GM18505 (cell line): ENCODE measurements at regions not wholly inside any gene's neighbourhood (a gene's known extent, or its start where the extent isn't known, plus 50 kb on each side); places are given as distances from the start of the nearest gene placed in this dataset.

Experiments
- ATAC-seq: cut with Tn5 transposase; IDR thresholded peaks from one replicate; pipeline ENCODE4 v1.9.1; 2021; ENCODE audit not compliant: unreplicated experiment
- POLR2A ChIP-seq: IDR thresholded peaks from 4 replicates; pipeline ENCODE4 v1.6.1; 2011; ENCODE audit warnings: borderline replicate concordance; ENCODE audit not compliant: insufficient read depth, insufficient read length; ENCODE audit errors: extremely low read depth

- no peak for ATAC-seq
- no peak for TF ChIP-seq POLR2A
Measured at GRCh38 chr4:132839070-132839469, 310.0 kb upstream of the PCDH10 start.

DNA sequence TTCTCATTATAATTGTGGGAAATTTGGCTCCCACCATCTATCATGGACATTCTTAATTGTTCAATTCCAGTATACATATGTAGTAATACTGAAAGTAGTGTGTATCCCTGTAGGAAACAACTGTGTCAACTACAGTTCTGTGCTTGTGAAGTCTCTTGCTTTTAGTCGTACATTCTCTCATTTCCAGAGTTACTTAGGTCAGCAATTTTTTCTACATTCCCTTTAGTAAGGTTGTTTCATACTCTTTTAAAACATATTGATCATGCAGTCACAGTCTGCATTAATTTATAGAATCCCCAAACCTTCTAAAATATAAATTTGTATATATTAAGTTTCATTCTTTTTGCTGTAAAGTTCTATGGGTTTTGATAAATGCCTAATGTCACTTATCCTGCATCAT, 289.2 kb upstream of the PCDH10 start:
- TF ChIP-seq POLR2A = no peak

GRCh38 chr4:132860976-132861375, 288.1 kb upstream of the PCDH10 start:
- TF ChIP-seq POLR2A = no peak
- ATAC-seq = no peak

More for the DNA sequence above, 289.2 kb upstream of the PCDH10 start:
- ATAC-seq = no peak

GRCh38 chr4:132863619-132864018, 285.5 kb upstream of the PCDH10 start:
- no peak for ATAC-seq
- no peak for TF ChIP-seq POLR2A

GRCh38 chr4:132865458-132865857, 283.6 kb upstream of the PCDH10 start:
- no peak for TF ChIP-seq POLR2A
- ATAC-seq = no peak

DNA sequence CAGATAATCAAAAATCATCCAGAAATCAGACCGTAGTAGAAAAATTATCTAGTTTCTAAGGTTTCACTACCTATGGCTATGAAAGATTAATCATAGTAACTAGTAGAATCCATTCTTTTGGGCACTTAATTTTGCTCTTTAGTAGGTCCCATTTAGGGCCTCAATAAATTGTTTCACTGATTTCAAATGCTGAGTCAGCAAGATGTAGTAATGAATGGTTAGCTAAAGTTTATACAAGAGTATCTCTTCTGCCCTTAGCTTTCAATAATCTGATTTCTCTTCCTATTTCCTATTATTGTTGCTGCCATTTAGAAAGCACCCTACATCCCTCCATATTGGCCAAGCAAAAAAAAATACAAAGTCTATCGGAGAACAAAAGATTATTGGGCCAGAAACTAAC, 283.2 kb upstream of the PCDH10 start:
- no peak for ATAC-seq
- no peak for TF ChIP-seq POLR2A

DNA sequence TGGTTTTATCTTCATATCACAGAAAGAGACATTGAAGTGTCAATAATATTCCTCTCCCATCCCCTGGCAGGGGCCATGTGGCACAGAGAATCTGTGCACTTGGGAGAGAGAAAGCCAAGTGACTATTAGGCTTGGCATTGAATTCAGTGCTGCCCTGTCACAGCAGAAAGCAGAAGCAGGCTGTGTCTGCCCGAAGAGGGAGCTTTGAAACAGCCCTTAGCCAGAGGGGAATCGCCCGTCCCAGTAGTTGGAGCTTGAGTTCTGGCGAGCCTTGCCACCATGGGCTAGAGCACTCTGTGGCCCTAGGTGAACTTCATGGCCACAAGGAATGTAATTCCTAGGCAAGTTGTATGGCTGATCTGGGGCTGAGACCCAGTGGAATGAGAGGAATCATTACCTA, 282.5 kb upstream of the PCDH10 start:
- ATAC-seq = no peak
- no peak for TF ChIP-seq POLR2A

DNA sequence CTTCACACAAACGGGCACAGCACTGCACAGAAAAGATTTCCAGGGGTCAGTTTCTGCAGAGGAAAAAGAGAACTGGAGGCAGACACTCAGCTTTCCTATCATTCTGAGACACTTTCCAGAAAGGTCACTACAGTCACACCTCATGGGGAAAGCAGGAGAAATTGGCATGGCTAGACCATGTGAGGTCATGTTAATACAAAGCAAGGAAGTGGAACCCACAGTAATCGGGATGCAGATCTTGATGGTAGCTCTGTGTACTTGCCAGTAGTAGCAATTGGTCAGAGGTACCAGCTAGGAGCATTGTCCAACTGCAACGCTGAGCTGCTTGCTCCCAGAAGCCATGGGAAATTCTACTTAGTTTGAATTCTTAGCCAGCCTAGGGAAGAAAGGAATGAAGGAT, 255.3 kb upstream of the PCDH10 start:
- ATAC-seq = no peak
- no peak for TF ChIP-seq POLR2A

DNA sequence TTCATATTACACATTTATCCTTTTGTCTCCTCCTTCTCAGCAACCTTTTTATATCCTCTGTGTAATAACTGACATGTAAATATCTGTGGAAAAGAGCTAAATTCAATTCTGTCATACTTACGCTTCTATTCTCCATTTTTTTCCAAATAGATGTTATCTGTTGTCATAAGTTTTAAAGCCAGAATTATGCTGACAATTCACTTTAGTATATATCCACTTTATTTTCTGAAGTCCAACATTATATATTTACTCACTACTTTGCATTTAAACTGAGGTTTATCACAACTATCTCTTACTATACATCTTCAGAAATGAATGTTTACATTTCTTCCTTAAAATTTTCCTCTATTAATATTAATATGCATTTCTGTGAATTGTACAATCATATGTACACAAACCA, 247.9 kb upstream of the PCDH10 start:
- no peak for ATAC-seq

DNA sequence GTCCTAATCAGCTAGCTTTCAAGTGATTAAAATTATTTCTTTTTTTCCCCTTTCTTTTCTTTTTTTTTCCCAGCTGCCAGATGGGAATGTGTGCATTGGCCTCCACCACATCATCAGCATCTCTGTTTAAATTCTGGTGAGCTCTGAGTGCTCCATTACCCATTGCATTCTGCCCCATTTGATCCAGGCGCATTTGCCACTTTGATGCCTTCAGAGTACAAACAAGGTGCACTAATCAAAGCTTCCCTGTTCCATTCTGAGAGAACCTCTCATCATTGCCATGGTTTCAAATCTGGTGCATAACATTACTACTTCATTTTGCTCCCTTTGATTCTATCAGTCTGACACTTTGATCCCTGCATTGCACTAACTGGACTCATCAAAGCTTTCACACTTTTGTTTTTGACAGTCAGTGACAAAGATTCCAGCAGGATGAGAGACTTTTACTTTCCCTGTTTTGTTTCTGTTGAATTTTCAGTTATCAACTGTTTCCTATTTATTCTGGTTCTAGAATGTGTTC, 238.8 kb upstream of the PCDH10 start:
- no peak for ATAC-seq
- TF ChIP-seq POLR2A = no peak

More for the DNA sequence above, 247.9 kb upstream of the PCDH10 start:
- no peak for TF ChIP-seq POLR2A

- TF ChIP-seq POLR2A = no peak
- ATAC-seq = no peak
Measured at GRCh38 chr4:132918096-132918495, 231.0 kb upstream of the PCDH10 start.

DNA sequence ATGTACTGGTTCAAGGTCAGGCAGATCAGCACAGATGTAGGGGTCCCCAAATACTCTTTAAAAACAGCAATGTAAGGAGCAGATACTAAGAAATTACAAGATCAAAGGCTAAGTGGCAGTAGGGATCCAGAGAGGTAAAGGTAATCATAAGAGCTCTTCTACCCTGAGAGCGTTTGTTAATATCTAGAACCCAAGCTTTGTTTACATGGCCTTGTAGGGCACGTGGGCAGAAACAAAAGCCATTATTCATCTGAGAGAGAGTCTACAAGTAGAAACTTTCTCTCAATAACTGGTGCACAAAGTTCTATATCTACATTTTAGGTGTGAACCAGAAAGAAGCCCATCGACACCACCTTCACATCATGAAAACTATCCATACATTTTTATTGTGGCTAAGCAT, 225.6 kb upstream of the PCDH10 start:
- TF ChIP-seq POLR2A = no peak
- ATAC-seq = no peak

DNA sequence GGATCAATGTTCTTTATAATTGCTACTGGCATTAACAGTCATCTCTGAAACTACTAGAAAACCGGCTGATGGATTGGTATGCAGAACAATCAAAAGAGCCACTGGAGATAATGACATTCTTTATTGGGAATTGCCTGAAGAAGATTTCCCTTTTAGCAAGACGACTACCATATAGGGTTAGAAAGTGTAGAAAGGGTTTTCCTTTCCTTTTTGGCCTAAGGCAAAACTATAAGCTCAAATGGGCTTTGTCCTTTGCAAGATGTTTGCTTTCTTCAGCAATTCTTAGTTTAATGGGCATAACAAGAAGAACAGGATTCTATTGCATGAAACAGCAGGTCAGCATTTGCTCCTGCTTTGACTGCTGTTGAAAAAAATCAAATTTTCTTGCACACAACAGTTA, 214.2 kb upstream of the PCDH10 start:
- TF ChIP-seq POLR2A = no peak
- no peak for ATAC-seq

DNA sequence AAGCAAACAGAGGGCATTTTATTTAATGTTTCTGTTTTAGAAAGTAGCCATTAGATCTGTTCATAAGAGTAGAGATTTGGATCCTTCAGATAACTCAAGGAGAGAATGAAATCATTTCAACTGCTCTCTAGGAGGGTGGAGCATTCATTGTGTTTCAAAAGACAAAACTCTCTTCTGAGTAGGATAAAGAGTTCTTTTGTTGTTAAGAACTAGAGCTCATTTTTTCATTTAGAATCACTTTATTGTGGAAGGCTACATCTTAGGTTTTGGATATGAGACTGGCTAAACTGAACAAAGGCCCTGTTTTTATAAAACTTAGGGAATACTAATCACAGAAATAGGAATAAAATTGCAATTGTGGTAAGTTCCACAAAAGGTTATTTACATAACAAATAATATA, 193.9 kb upstream of the PCDH10 start:
- no peak for TF ChIP-seq POLR2A
- no peak for ATAC-seq

DNA sequence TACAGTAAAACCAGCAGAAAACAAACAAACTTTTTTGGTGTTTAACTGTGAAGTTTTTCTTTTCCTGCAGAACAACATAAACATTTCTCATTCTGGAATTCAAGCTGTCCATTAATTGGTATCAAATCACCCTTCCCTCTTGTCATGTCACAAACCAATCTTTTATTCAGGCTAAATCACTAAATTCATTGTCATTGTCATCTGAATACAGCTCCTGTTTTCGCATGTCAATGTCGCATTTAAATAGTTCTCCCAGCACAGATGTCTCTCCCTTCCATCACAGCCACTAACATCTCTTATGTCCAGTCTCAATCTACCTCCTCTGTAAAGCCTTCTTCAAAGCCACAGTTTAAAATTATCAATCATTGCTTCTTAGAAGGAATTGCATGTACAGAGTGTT, 192.1 kb upstream of the PCDH10 start:
- no peak for ATAC-seq

More for the DNA sequence above, 192.1 kb upstream of the PCDH10 start:
- TF ChIP-seq POLR2A = no peak
